ENCODE measurements at regions not wholly inside any gene's neighbourhood (a gene's known extent, or its start where the extent isn't known, plus 50 kb on each side); places are given as distances from the start of the nearest gene placed in this dataset.

DNA sequence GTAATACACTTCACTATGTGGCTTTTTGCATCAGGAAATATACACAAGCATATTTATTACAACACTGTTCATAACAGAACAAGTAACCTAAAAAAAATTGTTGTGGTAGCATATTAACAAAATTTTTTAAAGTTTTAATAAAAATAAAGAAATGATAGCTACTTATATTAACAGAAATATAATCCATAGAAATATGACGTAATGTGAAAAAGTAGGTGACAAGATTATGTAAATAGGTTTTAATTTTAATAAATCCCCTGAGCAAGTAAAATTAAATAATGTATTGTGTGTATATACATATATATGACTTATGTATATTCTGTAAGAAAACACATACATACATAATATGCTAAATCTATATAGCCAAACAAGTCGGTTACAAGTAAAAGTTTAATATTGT is 359.9 kb downstream of the SEC16B start:
- BruUV-seq (replicated peaks), result no TSS peak
- H3K4me1 ChIP-seq (ENCODE audit: insufficient read depth, low read length, poor library complexity, severe bottlenecking), result no peaks in the 10 kb centered on the region
- no peak overlapping the region for H3K4me2 ChIP-seq (ENCODE audit: low read length)
- no peaks in the 10 kb centered on the region for H3K9me2 ChIP-seq (ENCODE audit: insufficient read depth, low read length)
- no peak overlapping the region for H3K27ac ChIP-seq (ENCODE audit: low read depth, low read length, poor library complexity, severe bottlenecking)
- TF ChIP-seq, protein P1, sequence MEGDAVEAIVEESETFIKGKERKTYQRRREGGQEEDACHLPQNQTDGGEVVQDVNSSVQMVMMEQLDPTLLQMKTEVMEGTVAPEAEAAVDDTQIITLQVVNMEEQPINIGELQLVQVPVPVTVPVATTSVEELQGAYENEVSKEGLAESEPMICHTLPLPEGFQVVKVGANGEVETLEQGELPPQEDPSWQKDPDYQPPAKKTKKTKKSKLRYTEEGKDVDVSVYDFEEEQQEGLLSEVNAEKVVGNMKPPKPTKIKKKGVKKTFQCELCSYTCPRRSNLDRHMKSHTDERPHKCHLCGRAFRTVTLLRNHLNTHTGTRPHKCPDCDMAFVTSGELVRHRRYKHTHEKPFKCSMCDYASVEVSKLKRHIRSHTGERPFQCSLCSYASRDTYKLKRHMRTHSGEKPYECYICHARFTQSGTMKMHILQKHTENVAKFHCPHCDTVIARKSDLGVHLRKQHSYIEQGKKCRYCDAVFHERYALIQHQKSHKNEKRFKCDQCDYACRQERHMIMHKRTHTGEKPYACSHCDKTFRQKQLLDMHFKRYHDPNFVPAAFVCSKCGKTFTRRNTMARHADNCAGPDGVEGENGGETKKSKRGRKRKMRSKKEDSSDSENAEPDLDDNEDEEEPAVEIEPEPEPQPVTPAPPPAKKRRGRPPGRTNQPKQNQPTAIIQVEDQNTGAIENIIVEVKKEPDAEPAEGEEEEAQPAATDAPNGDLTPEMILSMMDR (conservative IDR thresholded peaks at IDR 0.05; ENCODE audit: low read length), result no peak
- no peak for TF ChIP-seq EZH2phosphoT487 (IDR thresholded peaks at IDR 0.05; ENCODE audit: borderline replicate concordance, low read depth, low read length)
- ChIA-PET POLR2A (no interaction called here), CTCF (ENCODE audit: unreplicated experiment) (no interaction called here)
- intact Hi-C loops (cut with micrococcal nuclease; ENCODE audit: unreplicated experiment), result no loop called here
- DNase-seq (ENCODE audit: low spot score), result no peak
- H4K20me1 ChIP-seq (ENCODE audit: insufficient read depth, low read length), result no peaks in the 10 kb centered on the region
- no peak overlapping the region for H2AFZ ChIP-seq (ENCODE audit: low read length)
- no peaks in the 10 kb centered on the region for H3K9me3 ChIP-seq (ENCODE audit: low read length)
- no peaks in the 10 kb centered on the region for H3K36me3 ChIP-seq (ENCODE audit: insufficient read depth, low read length)
- H3K79me2 ChIP-seq (ENCODE audit: insufficient read depth, low read depth, low read length), result no peaks in the 10 kb centered on the region
- H3K4me3 ChIP-seq (ENCODE audit: low read depth, low read length, poor library complexity, severe bottlenecking), result no peak overlapping the region

DNA sequence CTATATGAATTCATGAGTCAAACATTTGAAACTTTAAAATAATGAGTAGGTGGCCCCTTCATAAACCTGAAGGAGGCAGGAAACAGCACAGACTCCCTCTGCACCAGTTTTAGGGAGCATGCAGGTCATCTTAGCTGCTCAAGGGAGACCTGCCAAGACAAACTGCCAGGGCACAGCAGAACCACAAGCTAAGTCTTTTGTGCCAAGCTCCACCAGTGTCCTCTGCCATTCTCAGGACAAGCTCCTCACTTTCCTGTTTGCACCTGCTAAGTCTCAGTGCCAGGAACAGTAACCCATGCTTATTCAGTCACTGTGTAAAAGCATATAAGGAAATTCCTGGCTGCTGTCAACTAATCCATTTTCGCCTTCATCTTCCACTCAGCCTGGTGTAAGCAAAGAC is 368.9 kb downstream of the SEC16B start:
- Histone ChIP-seq H2AFZ (ENCODE audit: low read length) (no peak overlapping the region), H3K27ac (ENCODE audit: low read depth, low read length, poor library complexity, severe bottlenecking) (no peak overlapping the region), H3K4me2 (ENCODE audit: low read length) (no peak overlapping the region), H4K20me1 (ENCODE audit: insufficient read depth, low read length) (no peaks in the 10 kb centered on the region), H3K4me3 (ENCODE audit: low read depth, low read length, poor library complexity, severe bottlenecking) (no peak overlapping the region), H3K79me2 (ENCODE audit: insufficient read depth, low read depth, low read length) (no peaks in the 10 kb centered on the region), H3K4me1 (ENCODE audit: insufficient read depth, low read length, poor library complexity, severe bottlenecking) (no peaks in the 10 kb centered on the region), H3K9me3 (ENCODE audit: low read length) (no peaks in the 10 kb centered on the region), H3K36me3 (ENCODE audit: insufficient read depth, low read length) (no peaks in the 10 kb centered on the region), H3K9me2 (ENCODE audit: insufficient read depth, low read length) (no peaks in the 10 kb centered on the region)
- BruUV-seq (replicated peaks), result no TSS peak
- DNase-seq (ENCODE audit: low spot score), result no peak
- ChIA-PET POLR2A (interaction anchor here (0.6 kb wide), 2 partner anchors 40 to 54 kb away, joined by 3 to 4 read pairs; no protein-coding TSS in a partner anchor), CTCF (ENCODE audit: unreplicated experiment) (no interaction called here)
- TF ChIP-seq, protein P1 (conservative IDR thresholded peaks at IDR 0.05; ENCODE audit: low read length), result no peak
- no peak for TF ChIP-seq EZH2phosphoT487 (IDR thresholded peaks at IDR 0.05; ENCODE audit: borderline replicate concordance, low read depth, low read length)
- intact Hi-C loops (cut with micrococcal nuclease; ENCODE audit: unreplicated experiment), result no loop called here

DNA sequence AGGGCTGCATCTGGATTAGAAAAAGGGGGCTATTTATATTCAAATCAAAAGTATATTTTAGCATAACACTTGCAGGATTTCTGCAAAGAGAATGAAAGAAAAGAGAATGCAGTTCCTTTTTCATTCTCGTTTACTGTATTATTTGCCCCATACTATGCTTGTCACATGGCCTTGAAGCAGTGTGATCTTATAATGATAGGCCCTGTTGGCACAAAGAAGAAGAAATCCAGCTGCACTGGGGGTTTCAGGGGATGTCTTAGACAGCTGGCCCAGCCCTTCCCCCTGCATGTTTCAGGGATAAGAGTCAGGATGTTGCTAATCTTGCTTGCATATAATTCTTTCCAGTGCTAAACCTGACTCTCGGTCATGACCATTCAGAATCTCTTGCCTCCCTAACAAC is 369.5 kb downstream of the SEC16B start:
- ChIA-PET POLR2A (interaction anchor here (0.6 kb wide), 1 partner anchor 39 kb away, joined by 4 read pairs; no protein-coding TSS in a partner anchor), CTCF (ENCODE audit: unreplicated experiment) (no interaction called here)
- no peak overlapping the region for H3K4me3 ChIP-seq (ENCODE audit: low read depth, low read length, poor library complexity, severe bottlenecking)
- H3K79me2 ChIP-seq (ENCODE audit: insufficient read depth, low read depth, low read length), result no peaks in the 10 kb centered on the region
- BruUV-seq (replicated peaks), result no TSS peak
- no peaks in the 10 kb centered on the region for H3K9me2 ChIP-seq (ENCODE audit: insufficient read depth, low read length)
- H3K9me3 ChIP-seq (ENCODE audit: low read length), result no peaks in the 10 kb centered on the region
- TF ChIP-seq EZH2phosphoT487 (IDR thresholded peaks at IDR 0.05; ENCODE audit: borderline replicate concordance, low read depth, low read length), result no peak
- TF ChIP-seq, protein P1 (conservative IDR thresholded peaks at IDR 0.05; ENCODE audit: low read length), result no peak
- H3K27ac ChIP-seq (ENCODE audit: low read depth, low read length, poor library complexity, severe bottlenecking), result no peak overlapping the region
- DNase-seq (ENCODE audit: low spot score), result no peak
- no peaks in the 10 kb centered on the region for H3K4me1 ChIP-seq (ENCODE audit: insufficient read depth, low read length, poor library complexity, severe bottlenecking)
- no peaks in the 10 kb centered on the region for H3K36me3 ChIP-seq (ENCODE audit: insufficient read depth, low read length)
- no peak overlapping the region for H3K4me2 ChIP-seq (ENCODE audit: low read length)
- intact Hi-C loops (cut with micrococcal nuclease; ENCODE audit: unreplicated experiment), result no loop called here
- no peak overlapping the region for H2AFZ ChIP-seq (ENCODE audit: low read length)
- no peaks in the 10 kb centered on the region for H4K20me1 ChIP-seq (ENCODE audit: insufficient read depth, low read length)

Measured in OCI-LY7 (cell line).